Coronary artery (tissue), 2 donors: ENCODE measurements at regions not wholly inside any gene's neighbourhood (a gene's known extent, or its start where the extent isn't known, plus 50 kb on each side); places are given as distances from the start of the nearest gene placed in this dataset.

ENCODE experiments used
- DNase-seq: peaks from one replicate; pipeline ENCODE4 v3.0.0-alpha.2; 2017; ENCODE audit warnings: low spot score
- H3K27ac ChIP-seq, 2 donors: fragments of 200-600 bp; sonication (generic); one replicate each; pipeline ENCODE4 v1.5.1; 2016 to 2019
- H3K4me3 ChIP-seq: fragments of 200-600 bp; sonication (generic); 2 replicates; pipeline ENCODE4 v1.5.1; 2016; ENCODE audit warnings: mild to moderate bottlenecking, moderate library complexity
- CTCF ChIP-seq: fragments of 200-600 bp; sonication (generic); IDR thresholded peaks from one replicate; pipeline ENCODE4 v1.5.1; 2019; ENCODE audit warnings: antibody characterized with exemption

DNA sequence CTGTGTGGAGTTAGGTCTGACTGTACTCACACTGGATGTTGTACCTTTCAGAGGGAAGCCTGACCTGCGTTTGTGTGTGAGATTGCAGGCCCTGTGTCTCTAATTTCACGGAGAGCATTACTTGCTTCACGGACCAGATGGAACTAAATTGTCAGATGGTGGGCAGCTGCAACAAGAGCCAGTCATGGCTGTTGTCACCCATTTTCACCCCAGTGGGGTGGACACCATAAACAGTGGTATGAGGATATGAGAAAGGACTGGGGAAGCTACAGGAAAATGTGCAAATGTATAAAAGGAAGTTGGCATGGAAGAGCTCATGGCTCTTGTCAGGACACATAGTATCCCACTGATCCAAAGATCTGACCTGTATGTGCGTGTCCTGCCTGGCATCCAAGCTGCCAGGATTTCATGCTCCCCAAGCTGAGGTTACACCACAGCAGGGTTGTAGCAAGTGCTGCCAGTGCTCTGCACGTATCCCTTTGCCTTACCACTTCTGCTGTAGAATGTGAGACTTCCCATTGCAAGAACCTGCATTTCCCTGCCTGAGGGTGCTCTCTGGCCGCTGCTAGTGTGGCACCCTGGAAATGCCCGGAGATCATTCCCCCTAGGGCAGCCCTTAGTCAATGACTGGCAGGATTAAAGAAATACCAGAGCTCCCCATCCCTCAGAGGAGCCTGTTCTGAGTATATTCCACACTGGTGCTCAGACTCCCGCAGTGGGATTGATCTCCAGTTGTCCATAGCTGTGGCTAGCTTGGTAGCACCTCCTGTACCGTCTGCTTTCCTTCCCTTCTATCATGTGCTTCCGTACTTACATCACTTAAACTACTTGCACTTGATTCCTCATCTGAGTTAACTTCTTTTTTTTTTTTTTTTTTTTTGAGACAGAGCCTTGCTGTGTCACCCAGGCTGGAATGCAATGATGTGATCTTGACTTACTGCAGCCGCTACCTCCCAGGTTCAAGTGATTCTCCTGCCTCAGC lies 70.4 kb upstream of the TANC2 start:
- Histone ChIP-seq H3K4me3 (no peak overlapping the region), H3K27ac (peak overlapping the region in 1 of 2 donors; percentile 24)
- TF ChIP-seq CTCF, result no peak
- DNase-seq, result no peak

DNA sequence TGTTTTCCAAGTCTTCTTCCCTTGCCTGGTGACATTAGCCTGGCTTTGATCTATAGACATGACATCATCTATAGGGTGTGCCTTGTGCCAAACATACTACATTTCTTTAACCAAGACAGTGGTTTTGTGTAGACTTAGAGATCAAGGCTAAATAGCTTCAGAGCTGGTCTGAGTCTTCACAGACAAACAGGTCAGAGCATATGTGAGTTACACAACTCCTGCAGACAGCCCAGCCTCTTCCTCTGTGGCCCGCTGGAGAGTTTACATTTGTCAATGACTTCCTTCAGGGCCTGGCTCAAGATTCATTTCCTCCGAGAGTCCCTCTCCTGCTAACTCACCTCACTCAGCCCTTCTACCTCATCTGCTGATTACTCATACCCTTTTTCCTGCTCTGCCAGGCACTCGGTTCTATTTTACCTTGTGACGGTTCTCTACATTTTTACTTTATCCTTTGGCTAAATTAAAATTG lies 73.1 kb upstream of the TANC2 start:
- no peak for DNase-seq
- H3K27ac ChIP-seq, result no peak overlapping the region
- H3K4me3 ChIP-seq, result no peak overlapping the region
- no peak for TF ChIP-seq CTCF

GRCh38 chr17:62892061-62892675 lies 73.9 kb upstream of the TANC2 start:
- no peak for TF ChIP-seq CTCF
- Histone ChIP-seq H3K27ac (no peak overlapping the region), H3K4me3 (no peak overlapping the region)
- no peak for DNase-seq

DNA sequence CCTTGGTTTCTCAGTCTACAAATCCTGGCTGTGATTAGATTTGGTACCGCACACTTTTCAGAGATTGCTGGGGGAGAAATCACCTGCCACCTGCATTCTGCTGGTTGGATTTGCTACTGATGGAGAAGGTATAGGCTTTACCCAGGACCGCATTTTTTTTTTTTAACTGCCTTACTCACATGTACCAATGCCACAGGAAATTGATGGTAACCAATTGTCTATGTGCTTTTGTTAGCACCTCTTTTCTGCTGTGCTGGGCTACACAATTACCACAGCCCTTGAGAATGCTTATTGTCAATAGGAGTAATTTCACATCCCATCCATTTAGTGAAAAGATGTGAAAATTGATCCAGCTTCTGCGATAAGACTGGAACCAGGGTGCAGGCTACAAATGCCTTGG lies 74.4 kb upstream of the TANC2 start:
- Histone ChIP-seq H3K4me3 (no peak overlapping the region), H3K27ac (no peak overlapping the region)
- no peak for TF ChIP-seq CTCF
- no peak for DNase-seq

DNA sequence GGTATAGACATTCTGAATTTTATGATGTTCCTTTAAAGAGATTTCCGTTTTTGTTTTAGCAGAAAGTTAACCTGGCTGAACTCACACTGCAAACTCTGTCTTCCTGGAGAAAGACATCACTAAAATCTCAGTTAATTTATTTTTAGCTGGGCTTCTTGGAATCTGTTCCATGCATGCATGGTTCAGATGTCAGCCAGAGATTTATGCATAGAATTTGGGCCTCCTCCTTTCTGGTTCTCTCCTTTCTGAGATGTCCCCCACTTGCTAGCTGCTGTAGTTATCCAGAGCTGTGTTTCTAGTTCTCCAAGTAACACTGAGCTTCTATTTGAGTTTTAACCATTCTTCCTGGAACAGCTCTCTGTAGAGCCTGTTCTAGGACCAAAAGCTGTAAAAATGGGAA lies 77.3 kb upstream of the TANC2 start:
- DNase-seq, result no peak
- Histone ChIP-seq H3K4me3 (no peak overlapping the region), H3K27ac (no peak overlapping the region)
- no peak for TF ChIP-seq CTCF

DNA sequence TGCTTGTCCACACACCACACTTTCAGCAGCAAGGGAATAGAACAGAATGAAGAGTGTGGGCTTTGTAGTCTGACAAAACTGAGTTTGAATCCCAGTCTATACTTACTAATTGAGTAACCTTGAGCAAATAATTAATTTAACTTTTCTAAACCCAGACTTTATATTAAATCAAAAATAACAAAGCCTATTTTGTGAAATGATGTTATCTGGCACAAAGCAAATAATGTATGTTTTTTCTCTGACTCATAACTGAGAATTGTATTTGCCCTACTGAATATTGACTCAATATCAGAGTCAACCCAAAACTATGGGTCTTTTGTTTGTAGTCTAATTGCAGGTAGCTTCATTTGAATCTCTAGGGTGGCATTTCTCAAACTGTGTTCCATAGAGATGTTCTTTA lies 77.9 kb upstream of the TANC2 start:
- TF ChIP-seq CTCF, result no peak
- no peak for DNase-seq
- H3K27ac ChIP-seq, result no peak overlapping the region
- H3K4me3 ChIP-seq, result no peak overlapping the region

- no peak for TF ChIP-seq CTCF
- no peak for DNase-seq
- no peak overlapping the region for H3K4me3 ChIP-seq
- H3K27ac ChIP-seq, result no peak overlapping the region
Observed at GRCh38 chr17:62887437-62887836, 78.6 kb upstream of the TANC2 start.
